GM12864 (cell line): ENCODE measurements at regions not wholly inside any gene's neighbourhood (a gene's known extent, or its start where the extent isn't known, plus 50 kb on each side); places are given as distances from the start of the nearest gene placed in this dataset.
"Not testable (repeated sequence)": the region's sequence is repeated elsewhere in the genome, so short reads cannot be mapped to it uniquely, and the experiment has no call there.

ENCODE experiments used
- DNase-seq: peaks from one replicate; pipeline ENCODE4 v3.0.0-alpha.2; 2011; ENCODE audit warnings: low read depth
- H3K4me3 ChIP-seq: 2 replicates; pipeline ENCODE4 v1.5.1; 2011; ENCODE audit warnings: mild to moderate bottlenecking, low read depth, low read length, control low read depth
- TF ChIP-seq, protein P1 (sequence below): IDR thresholded peaks from 2 replicates; pipeline ENCODE4 v1.5.1; 2011; ENCODE audit warnings: low read depth, mild to moderate bottlenecking, moderate library complexity, low read length, control low read depth, inconsistent platforms; ENCODE audit errors: missing control alignments

DNA sequence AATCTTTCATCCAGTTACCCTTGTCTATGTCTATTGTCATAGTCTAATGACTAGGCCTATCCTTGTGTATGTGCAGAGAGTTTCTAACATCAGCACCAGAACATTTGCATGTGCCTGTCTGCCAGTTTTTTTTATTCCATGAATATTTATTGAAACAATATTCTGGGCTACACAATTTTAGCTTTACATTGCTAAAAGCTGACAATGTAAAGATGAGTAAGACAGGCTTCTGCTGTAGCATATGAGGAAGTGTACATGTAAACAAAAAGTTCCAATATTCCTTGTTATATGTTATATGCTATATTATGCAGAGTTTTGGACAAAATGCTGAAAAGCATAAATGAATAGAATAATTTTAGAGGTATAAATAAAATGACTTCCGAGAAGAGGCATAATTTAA, 357.7 kb downstream of the NYAP2 start:
- DNase-seq, result no peak
- H3K4me3 ChIP-seq, result no peak overlapping the region
- TF ChIP-seq, protein P1, sequence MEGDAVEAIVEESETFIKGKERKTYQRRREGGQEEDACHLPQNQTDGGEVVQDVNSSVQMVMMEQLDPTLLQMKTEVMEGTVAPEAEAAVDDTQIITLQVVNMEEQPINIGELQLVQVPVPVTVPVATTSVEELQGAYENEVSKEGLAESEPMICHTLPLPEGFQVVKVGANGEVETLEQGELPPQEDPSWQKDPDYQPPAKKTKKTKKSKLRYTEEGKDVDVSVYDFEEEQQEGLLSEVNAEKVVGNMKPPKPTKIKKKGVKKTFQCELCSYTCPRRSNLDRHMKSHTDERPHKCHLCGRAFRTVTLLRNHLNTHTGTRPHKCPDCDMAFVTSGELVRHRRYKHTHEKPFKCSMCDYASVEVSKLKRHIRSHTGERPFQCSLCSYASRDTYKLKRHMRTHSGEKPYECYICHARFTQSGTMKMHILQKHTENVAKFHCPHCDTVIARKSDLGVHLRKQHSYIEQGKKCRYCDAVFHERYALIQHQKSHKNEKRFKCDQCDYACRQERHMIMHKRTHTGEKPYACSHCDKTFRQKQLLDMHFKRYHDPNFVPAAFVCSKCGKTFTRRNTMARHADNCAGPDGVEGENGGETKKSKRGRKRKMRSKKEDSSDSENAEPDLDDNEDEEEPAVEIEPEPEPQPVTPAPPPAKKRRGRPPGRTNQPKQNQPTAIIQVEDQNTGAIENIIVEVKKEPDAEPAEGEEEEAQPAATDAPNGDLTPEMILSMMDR, result no peak

- H3K4me3 ChIP-seq, result no peak overlapping the region
- TF ChIP-seq, protein P1, result no peak
- no peak for DNase-seq
Measured at GRCh38 chr2:225756198-225756597, 356.7 kb downstream of the NYAP2 start.

- no peak for DNase-seq
- TF ChIP-seq, protein P1, result no peak
Measured at GRCh38 chr2:225748609-225749008, 349.1 kb downstream of the NYAP2 start.

DNA sequence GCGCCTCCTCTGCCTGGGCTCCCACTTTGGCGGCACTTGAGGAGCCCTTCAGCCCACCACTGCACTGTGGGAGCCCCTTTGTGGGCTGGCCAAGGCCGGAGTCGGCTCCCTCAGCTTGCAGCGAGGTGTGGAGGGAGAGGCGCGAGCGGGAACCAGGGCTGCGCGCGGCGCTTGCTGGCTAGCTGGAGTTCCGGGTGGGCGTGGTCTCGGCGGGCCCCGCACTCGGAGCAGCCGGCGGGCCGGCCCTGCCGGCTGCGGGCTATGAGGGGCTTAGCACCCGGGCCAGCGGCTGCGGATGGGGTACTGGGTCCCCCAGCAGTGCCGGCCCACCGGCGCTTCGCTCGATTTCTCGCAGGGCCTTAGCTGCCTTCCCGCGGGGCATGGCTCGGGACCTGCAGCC, 344.5 kb downstream of the NYAP2 start:
- DNase-seq, H3K4me3 ChIP-seq: not testable (repeated sequence)

More at GRCh38 chr2:225748609-225749008, 349.1 kb downstream of the NYAP2 start:
- no peak overlapping the region for H3K4me3 ChIP-seq

GRCh38 chr2:225742487-225742886, 343.0 kb downstream of the NYAP2 start:
- TF ChIP-seq, protein P1, result no peak
- H3K4me3 ChIP-seq, result no peak overlapping the region
- DNase-seq, result no peak

- no peak overlapping the region for H3K4me3 ChIP-seq
Measured at GRCh38 chr2:225740086-225740485, 340.6 kb downstream of the NYAP2 start.

GRCh38 chr2:225739328-225739727, 339.8 kb downstream of the NYAP2 start:
- H3K4me3 ChIP-seq, result no peak overlapping the region
- no peak for DNase-seq
- TF ChIP-seq, protein P1, result no peak

More at GRCh38 chr2:225740086-225740485, 340.6 kb downstream of the NYAP2 start:
- no peak for DNase-seq
- TF ChIP-seq, protein P1, result no peak
